ENCODE measurements at regions not wholly inside any gene's neighbourhood (a gene's known extent, or its start where the extent isn't known, plus 50 kb on each side); places are given as distances from the start of the nearest gene placed in this dataset.
"Not testable (repeated sequence)": the region's sequence is repeated elsewhere in the genome, so short reads cannot be mapped to it uniquely, and the experiment has no call there.

DNA sequence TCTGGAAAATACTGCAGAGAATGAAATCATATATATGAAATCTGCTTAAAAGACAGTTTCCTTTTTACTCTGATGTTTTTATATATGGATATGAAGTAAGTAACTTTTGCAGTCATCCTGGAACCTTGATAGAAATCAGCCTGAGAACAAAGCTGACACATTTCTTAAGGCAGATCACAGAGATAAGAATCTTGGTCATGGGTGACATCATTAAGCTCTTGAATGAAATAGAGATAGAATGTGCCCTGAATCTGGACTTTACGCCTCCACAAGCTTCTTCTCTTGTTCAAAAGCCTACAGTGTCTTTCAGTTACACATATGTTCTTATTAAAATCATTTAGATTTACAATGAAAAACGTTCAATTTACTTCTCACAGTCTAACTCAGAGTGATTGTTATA, 319.1 kb upstream of the CNTNAP2 start:
- intact Hi-C loops (cut with DNase I) = no loop called here
- no peaks in the 10 kb centered on the region for H3K27me3 ChIP-seq
- TF ChIP-seq POLR2A (IDR thresholded peaks at IDR 0.05) = no peak
- TF ChIP-seq CTCF (IDR thresholded peaks at IDR 0.05) = no peak
- H3K4me3 ChIP-seq = no peak overlapping the region
- DNase-seq = no peak
- H3K4me1 ChIP-seq (replicated peaks in 1 of 2) = no peaks in the 10 kb centered on the region
- no peak overlapping the region for H3K27ac ChIP-seq
- 51 to 55% (median 51%) methylated on average over 2 of the region's 2 CpGs for WGBS, 4 donors
- H3K36me3 ChIP-seq (replicated peaks in 1 of 2) = no peaks in the 10 kb centered on the region
- no peaks in the 10 kb centered on the region for H3K9me3 ChIP-seq (replicated peaks in 1 of 3)

- DNase-seq = no peak
- H3K27ac ChIP-seq = no peak overlapping the region
- H3K4me3 ChIP-seq = no peak overlapping the region
- H3K4me1 ChIP-seq (replicated peaks in 1 of 2) = no peaks in the 10 kb centered on the region
- H3K36me3 ChIP-seq (replicated peaks in 1 of 2) = no peaks in the 10 kb centered on the region
- no peak for TF ChIP-seq CTCF (IDR thresholded peaks at IDR 0.05)
- TF ChIP-seq POLR2A (IDR thresholded peaks at IDR 0.05) = no peak
- H3K27me3 ChIP-seq = no peaks in the 10 kb centered on the region
- intact Hi-C loops (cut with DNase I) = no loop called here
- H3K9me3 ChIP-seq (replicated peaks in 1 of 3) = no peaks in the 10 kb centered on the region
These were observed 321.5 kb upstream of the CNTNAP2 start for GRCh38 chr7:145795132-145795531.

DNA sequence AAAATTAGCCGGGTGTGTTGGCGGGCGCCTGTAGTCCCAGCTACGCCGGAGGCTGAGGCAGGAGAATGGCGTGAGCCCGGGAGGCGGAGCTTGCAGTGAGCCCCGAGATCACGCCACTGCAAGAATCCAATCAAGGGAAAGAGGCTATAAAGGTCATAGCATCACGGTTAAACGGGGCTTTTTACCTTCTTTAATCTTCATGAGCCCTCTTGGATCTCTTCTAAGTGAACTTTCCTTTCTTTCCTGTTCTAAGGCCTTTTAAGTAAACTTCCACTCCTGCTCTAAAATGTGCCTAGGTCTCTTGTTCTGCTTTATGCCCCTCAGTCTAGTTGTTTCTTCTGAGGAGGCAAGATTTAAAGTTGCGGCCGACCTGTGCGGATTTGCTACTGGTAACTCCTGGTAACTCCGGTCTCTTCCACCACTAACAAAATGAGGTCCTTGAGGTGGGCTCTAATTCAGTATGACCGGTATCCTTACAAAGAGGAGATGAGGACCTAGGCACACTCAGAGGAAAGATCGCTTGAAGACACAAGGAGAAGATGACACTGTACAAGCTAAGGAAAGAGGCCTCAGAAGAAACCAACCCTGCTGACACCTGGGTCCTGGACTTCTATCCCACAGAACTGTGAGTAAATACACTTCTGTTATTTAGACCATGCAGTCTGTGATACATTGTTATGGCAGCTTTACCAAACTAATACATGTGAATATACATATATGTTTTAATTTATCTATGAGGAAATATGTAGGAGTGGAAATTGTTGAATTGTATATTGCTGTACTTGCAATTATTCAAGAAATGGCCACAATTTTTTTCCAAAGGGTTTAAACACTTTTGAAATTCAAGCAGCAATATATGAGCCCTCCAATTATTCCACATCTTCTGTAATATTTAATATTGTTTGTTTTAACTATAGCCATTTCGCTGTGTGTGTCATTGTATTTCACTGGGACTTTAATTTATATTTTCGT, 331.5 kb upstream of the CNTNAP2 start:
- 85 to 90% (median 88%) methylated on average over 18 to 20 of the region's 20 CpGs for WGBS, 4 donors

DNA sequence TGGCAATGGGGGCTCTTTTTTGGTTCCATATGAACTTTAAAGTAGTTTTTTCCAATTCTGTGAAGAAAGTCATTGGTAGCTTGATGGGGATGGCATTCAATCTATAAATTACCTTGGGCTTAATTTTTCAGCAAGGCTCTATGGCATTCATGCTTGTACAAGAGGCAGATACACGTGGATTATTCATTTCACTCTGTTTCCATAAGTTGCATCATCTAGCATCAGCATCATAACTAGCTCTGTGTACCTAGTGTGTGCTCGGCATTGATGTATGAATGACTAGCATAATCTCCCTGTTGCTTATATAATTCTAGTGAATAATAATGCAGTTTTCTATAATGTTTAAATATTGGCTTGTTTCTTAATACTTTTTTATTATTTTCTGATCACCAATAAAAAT, 335.2 kb upstream of the CNTNAP2 start:
- H3K27ac ChIP-seq; H3K4me3 ChIP-seq; DNase-seq; H3K36me3 ChIP-seq (replicated peaks in 1 of 2); H3K9me3 ChIP-seq (replicated peaks in 1 of 3); H3K4me1 ChIP-seq (replicated peaks in 1 of 2); intact Hi-C loops (cut with DNase I); H3K27me3 ChIP-seq: not testable (repeated sequence)
- WGBS, 4 donors = 59 to 72% (median 67%) methylated on average over 2 of the region's 2 CpGs

More for the DNA sequence above, 331.5 kb upstream of the CNTNAP2 start:
- Histone ChIP-seq H3K9me3 (replicated peaks in 1 of 3) (no peaks in the 10 kb centered on the region), H3K27me3 (no peaks in the 10 kb centered on the region), H3K4me1 (replicated peaks in 1 of 2) (no peaks in the 10 kb centered on the region), H3K27ac (no peak overlapping the region), H3K4me3 (no peak overlapping the region), H3K36me3 (replicated peaks in 1 of 2) (no peaks in the 10 kb centered on the region)
- no peak for DNase-seq
- intact Hi-C loops (cut with DNase I) = no loop called here
- TF ChIP-seq POLR2A (IDR thresholded peaks at IDR 0.05) = no peak
- TF ChIP-seq CTCF (IDR thresholded peaks at IDR 0.05) = no peak

DNA sequence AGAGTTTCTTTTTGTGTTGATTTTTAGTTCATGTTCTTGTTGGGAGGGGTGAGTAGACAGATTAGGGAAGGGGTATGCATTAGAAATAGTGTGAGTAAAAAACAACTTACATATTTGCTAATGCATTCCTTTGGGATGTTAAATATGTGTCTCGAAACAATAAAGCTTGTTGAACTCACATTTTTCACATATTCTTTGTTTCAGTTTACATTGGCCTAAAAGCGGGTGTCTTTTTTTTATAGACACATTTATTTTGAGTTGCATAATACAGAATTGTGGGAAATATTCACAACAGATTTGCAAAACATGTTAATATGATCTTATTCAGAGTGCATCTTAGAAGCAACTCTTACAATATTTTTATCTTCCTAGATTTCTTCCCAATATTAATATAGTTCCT, 337.5 kb upstream of the CNTNAP2 start:
- H3K27ac ChIP-seq = no peak overlapping the region
- no peaks in the 10 kb centered on the region for H3K9me3 ChIP-seq (replicated peaks in 1 of 3)
- WGBS, 4 donors = 50 to 62% (median 55%) methylated on average over 2 of the region's 2 CpGs
- H3K4me3 ChIP-seq = no peak overlapping the region
- intact Hi-C loops (cut with DNase I) = no loop called here
- H3K27me3 ChIP-seq = no peaks in the 10 kb centered on the region
- H3K4me1 ChIP-seq (replicated peaks in 1 of 2) = no peaks in the 10 kb centered on the region
- no peak for DNase-seq
- no peaks in the 10 kb centered on the region for H3K36me3 ChIP-seq (replicated peaks in 1 of 2)
- TF ChIP-seq CTCF (IDR thresholded peaks at IDR 0.05) = no peak
- TF ChIP-seq POLR2A (IDR thresholded peaks at IDR 0.05) = no peak
